GM12878 (cell line): ENCODE measurements at regions not wholly inside any gene's neighbourhood (a gene's known extent, or its start where the extent isn't known, plus 50 kb on each side); places are given as distances from the start of the nearest gene placed in this dataset.

Experiments
- ATAC-seq: fragments of 200-7000 bp; cut with Tn5 transposase; 3 replicates; pipeline ENCODE4 v1.9.1; 2020; ENCODE audit warnings: mild to moderate bottlenecking, moderate library complexity
- BruUV-seq: library from RNA; stranded (reverse); fragments of 400-500 nt; replicated peaks from 2 replicates; lab custom pipeline; 2021; lab: Mats Ljungman, UMichigan
- CTCF ChIA-PET: fragments of 300-600 bp; sonication (Branson Sonifier 250); formaldehyde crosslinking; extraction: SDS; loops from one replicate; lab custom pipeline; 2021; ENCODE audit warnings: inconsistent platforms; lab: Yijun Ruan, JAX
- POLR2A ChIA-PET: fragments of 350-600 bp; formaldehyde crosslinking; extraction: SDS; loops from one replicate; lab custom pipeline; 2021; ENCODE audit warnings: inconsistent platforms; lab: Charles Lee
- RAD21 ChIA-PET: fragments of 300-600 bp; sonication (Branson Sonifier 250); formaldehyde crosslinking; loops from one replicate; lab custom pipeline; 2023; ENCODE audit warnings: antibody characterized with exemption; ENCODE audit not compliant: unreplicated experiment; lab: Charles Lee
- SMC1A ChIA-PET: fragments of 300-600 bp; sonication (Branson Sonifier 250); formaldehyde crosslinking; loops from one replicate; lab custom pipeline; 2023; ENCODE audit not compliant: unreplicated experiment, uncharacterized antibody; lab: Charles Lee
- DNase-seq: peaks from one replicate; pipeline ENCODE4 v3.0.0-alpha.2; 2011; ENCODE audit warnings: low read depth, low spot score
- FAIRE-seq: peaks from 3 replicates; lab custom pipeline; 2011; peaks lifted over from hg19 to GRCh38; lab: Jason Lieb, UNC
- H2AFZ ChIP-seq: 2 replicates; pipeline ENCODE4 v1.6.0; 2011; ENCODE audit warnings: low read depth, low read length, control low read depth; ENCODE audit not compliant: control insufficient read depth
- H3K27ac ChIP-seq: 2 replicates; pipeline ENCODE4 v1.5.1; 2011; ENCODE audit warnings: control low read depth; ENCODE audit not compliant: control insufficient read depth, insufficient read depth
- H3K27me3 ChIP-seq, 2 experiments: replicated peaks in 1 of 2; 2 replicates each; pipeline versions ENCODE4 v1.6.0 to v1.6.1; 2011; ENCODE audit warnings: low read length in 1 of 2; ENCODE audit not compliant: control insufficient read depth in 2 of 2, insufficient read depth in 2 of 2
- H3K36me3 ChIP-seq, 2 experiments: 2 replicates each; pipeline ENCODE4 v1.5.1; 2011; ENCODE audit warnings: low read length in 1 of 2; ENCODE audit not compliant: control insufficient read depth in 2 of 2, insufficient read depth in 2 of 2
- H3K4me1 ChIP-seq: 2 replicates; pipeline ENCODE4 v1.6.1; 2011; ENCODE audit warnings: mild to moderate bottlenecking, low read length, moderate library complexity, mixed read lengths; ENCODE audit not compliant: control insufficient read depth, insufficient read depth
- H3K4me2 ChIP-seq: 2 replicates; pipeline ENCODE4 v1.6.0; 2011; ENCODE audit warnings: control low read depth; ENCODE audit not compliant: control insufficient read depth, insufficient read depth
- H3K4me3 ChIP-seq: fragments of 200-600 bp; sonication (generic); 2 replicates; pipeline ENCODE4 v1.5.1; 2016
- H3K79me2 ChIP-seq: 2 replicates; pipeline ENCODE4 v1.6.0; 2011; ENCODE audit warnings: low read length; ENCODE audit not compliant: control insufficient read depth, insufficient read depth
- H3K9ac ChIP-seq: 2 replicates; pipeline ENCODE4 v1.8.0; 2011; ENCODE audit warnings: low read length, control low read depth, mixed read lengths; ENCODE audit not compliant: control insufficient read depth, insufficient read depth
- H3K9me3 ChIP-seq: replicated peaks from 3 replicates; pipeline ENCODE4 v1.5.1; 2011; ENCODE audit warnings: mild to moderate bottlenecking, low read length; ENCODE audit not compliant: control insufficient read depth, insufficient read depth
- H4K20me1 ChIP-seq: 2 replicates; pipeline ENCODE4 v1.6.0; 2011; ENCODE audit not compliant: control insufficient read depth, insufficient read depth
- BACH1 ChIP-seq: fragments of 450-650 bp; IDR thresholded peaks from 2 replicates; pipeline ENCODE4 v1.6.1; 2017; ENCODE audit warnings: mild to moderate bottlenecking, borderline replicate concordance
- CBFB ChIP-seq: IDR thresholded peaks from 2 replicates; pipeline ENCODE4 v1.6.1; 2016; ENCODE audit warnings: antibody characterized with exemption, low read depth
- CBX3 ChIP-seq: fragments of 200-600 bp; sonication (generic); IDR thresholded peaks from 2 replicates; pipeline ENCODE4 v1.6.1; 2016; ENCODE audit warnings: low read depth, borderline replicate concordance
- CEBPB ChIP-seq, 2 experiments: fragments of 150-350 bp in 1 of 2; IDR thresholded peaks; 2 replicates each; pipeline ENCODE4 v1.6.1; 2012 to 2014; ENCODE audit warnings: low read depth in 2 of 2, low read length in 2 of 2, borderline replicate concordance in 1 of 2, inconsistent platforms in 1 of 2
- CREB1 ChIP-seq: IDR thresholded peaks from 2 replicates; pipeline ENCODE4 v1.6.1; 2012; ENCODE audit warnings: low read depth, mild to moderate bottlenecking, inconsistent platforms
- DPF2 ChIP-seq: fragments of 450-650 bp; IDR thresholded peaks from 2 replicates; pipeline ENCODE4 v1.6.1; 2017; ENCODE audit warnings: mild to moderate bottlenecking
- HDAC6 ChIP-seq: fragments of 200-600 bp; sonication (generic); IDR thresholded peaks from one replicate; pipeline ENCODE4 v1.8.0; 2017; ENCODE audit warnings: antibody characterized with exemption; ENCODE audit not compliant: unreplicated experiment
- MTA2 ChIP-seq: fragments of 450-650 bp; IDR thresholded peaks from 2 replicates; pipeline ENCODE4 v1.6.1; 2016; ENCODE audit warnings: low read depth, mild to moderate bottlenecking, moderate library complexity
- PAX8 ChIP-seq: fragments of 450-650 bp; IDR thresholded peaks from 2 replicates; pipeline ENCODE4 v1.6.1; 2017; ENCODE audit warnings: mild to moderate bottlenecking, moderate library complexity
- PKNOX1 ChIP-seq: fragments of 450-650 bp; IDR thresholded peaks from 2 replicates; pipeline ENCODE4 v1.6.1; 2016; ENCODE audit warnings: mild to moderate bottlenecking
- POLR2A ChIP-seq: IDR thresholded peaks from 2 replicates; pipeline ENCODE4 v1.6.1; 2011; ENCODE audit warnings: low read depth, mild to moderate bottlenecking, low read length
- POLR2AphosphoS2 ChIP-seq: IDR thresholded peaks from 2 replicates; pipeline ENCODE4 v1.6.1; 2011; ENCODE audit warnings: low read depth, mild to moderate bottlenecking, low read length, improper control_type of control experiment, moderate library complexity
- SMC3 ChIP-seq: IDR thresholded peaks from 2 replicates; pipeline ENCODE4 v1.6.1; 2011; ENCODE audit warnings: low read length, improper control_type of control experiment, borderline replicate concordance
- STAT3 ChIP-seq: IDR thresholded peaks from 2 replicates; pipeline ENCODE4 v1.6.1; 2011; ENCODE audit warnings: low read depth, low read length, improper control_type of control experiment
- TCF3 ChIP-seq: IDR thresholded peaks from 2 replicates; pipeline ENCODE4 v1.6.1; 2012; ENCODE audit warnings: low read depth, mild to moderate bottlenecking, low read length, borderline replicate concordance; ENCODE audit not compliant: insufficient read depth
- ZNF24 ChIP-seq: fragments of 450-650 bp; IDR thresholded peaks from 2 replicates; pipeline ENCODE4 v1.6.1; 2017; ENCODE audit warnings: antibody characterized with exemption, mild to moderate bottlenecking
- ZNF687 ChIP-seq: fragments of 450-650 bp; IDR thresholded peaks from 2 replicates; pipeline ENCODE4 v1.6.1; 2017; ENCODE audit warnings: mild to moderate bottlenecking, moderate library complexity
- WGBS: methylation state at CpG from one replicate; pipeline ENCODE4 v1.1.6; 2016; ENCODE audit warnings: low lambda C conversion rate; ENCODE audit not compliant: insufficient replicate concordance, insufficient coverage; ENCODE audit errors: missing lambda C conversion rate; 5-methylcytosine and 5-hydroxymethylcytosine counted together
- in situ Hi-C: fragments of 300-500 bp; cut with MboI; formaldehyde crosslinking; loops from 9 replicates; pipeline ENCODE4 v1.14.3; 2018; ENCODE audit warnings: mixed read lengths
- intact Hi-C: fragments of 100-400 bp; cut with micrococcal nuclease; formaldehyde crosslinking; loops from one replicate; pipeline ENCODE4 v1.14.2; 2022; ENCODE audit not compliant: unreplicated experiment

GRCh38 chr9:96175001-96175400 is 127.0 kb downstream of the HSD17B3 start (continued):
- no peak for TF ChIP-seq POLR2AphosphoS2
- TF ChIP-seq CBFB = no peak
- no peak for TF ChIP-seq DPF2
- TF ChIP-seq PAX8 = no peak
- TF ChIP-seq MTA2 = no peak

GRCh38 chr9:96174371-96174770 is 127.6 kb downstream of the HSD17B3 start:
- H3K27me3 ChIP-seq = peaks cover 0 to 4% of the 10 kb centered on the region in 2 experiments; a peak in 2 of 4 replicates
- H3K4me3 ChIP-seq = no peak overlapping the region
- ChIA-PET POLR2A (no interaction called here), SMC1A (no interaction called here), CTCF (no interaction called here), RAD21 (no interaction called here)
- in situ Hi-C loops = no loop called here
- FAIRE-seq (no peak), DNase-seq (no peak), ATAC-seq (no peak)
- no peak overlapping the region for H3K9ac ChIP-seq
- H3K4me1 ChIP-seq = no peaks in the 10 kb centered on the region
- no peaks in the 10 kb centered on the region for H3K9me3 ChIP-seq
- intact Hi-C loops = no loop called here
- WGBS = 16% methylated on average over 3 of the region's 3 CpGs
- BruUV-seq = no TSS peak
- H3K4me2 ChIP-seq = no peak overlapping the region
- no peaks in the 10 kb centered on the region for H3K36me3 ChIP-seq
- H3K79me2 ChIP-seq = no peaks in the 10 kb centered on the region
- no peak overlapping the region for H3K27ac ChIP-seq
- no peak overlapping the region for H2AFZ ChIP-seq
- no peaks in the 10 kb centered on the region for H4K20me1 ChIP-seq
- TF ChIP-seq CBX3 (no peak), CEBPB (IDR thresholded peaks at IDR 0.05; ENCODE audit: borderline replicate concordance in 1 of 2, low read depth in 2 of 2, low read length in 2 of 2) (no peak), SMC3 (no peak), ZNF24 (no peak), CREB1 (no peak), STAT3 (no peak), ZNF687 (no peak), HDAC6 (no peak), TCF3 (no peak), POLR2A (no peak), PKNOX1 (no peak), BACH1 (no peak)
